ENCODE measurements at regions not wholly inside any gene's neighbourhood (a gene's known extent, or its start where the extent isn't known, plus 50 kb on each side); places are given as distances from the start of the nearest gene placed in this dataset.

- DNase-seq (ENCODE audit: low read depth in 2 of 2) = no peak
These were observed 78.7 kb upstream of the ATP2B2 start for GRCh38 chr3:10583798-10584708.

- no peak for DNase-seq (ENCODE audit: low read depth in 2 of 2)
These were observed 80.6 kb upstream of the ATP2B2 start for GRCh38 chr3:10585945-10586344.

GRCh38 chr3:10594915-10595314 is 89.5 kb upstream of the ATP2B2 start:
- DNase-seq (ENCODE audit: low read depth in 2 of 2) = peak in 1 of 2 donors; percentile 10

GRCh38 chr3:10596746-10597448 is 91.5 kb upstream of the ATP2B2 start:
- no peak for DNase-seq (ENCODE audit: low read depth in 2 of 2)

GRCh38 chr3:10597733-10598132 is 92.3 kb upstream of the ATP2B2 start:
- DNase-seq (ENCODE audit: low read depth in 2 of 2) = no peak

- DNase-seq (ENCODE audit: low read depth in 2 of 2) = no peak
These were observed 93.6 kb upstream of the ATP2B2 start for GRCh38 chr3:10599017-10599416.

GRCh38 chr3:10599444-10599843 is 94.1 kb upstream of the ATP2B2 start:
- DNase-seq (ENCODE audit: low read depth in 2 of 2) = no peak

GRCh38 chr3:10600296-10600714 is 94.9 kb upstream of the ATP2B2 start:
- no peak for DNase-seq (ENCODE audit: low read depth in 2 of 2)

- no peak for DNase-seq (ENCODE audit: low read depth in 2 of 2)
These were observed 95.3 kb upstream of the ATP2B2 start for GRCh38 chr3:10600726-10601125.

- no peak for DNase-seq (ENCODE audit: low read depth in 2 of 2)
These were observed 95.9 kb upstream of the ATP2B2 start for GRCh38 chr3:10601151-10601856.

- DNase-seq (ENCODE audit: low read depth in 2 of 2) = no peak
These were observed 96.5 kb upstream of the ATP2B2 start for GRCh38 chr3:10601857-10602230.

- DNase-seq (ENCODE audit: low read depth in 2 of 2) = no peak
These were observed 96.9 kb upstream of the ATP2B2 start for GRCh38 chr3:10602271-10602670.

GRCh38 chr3:10602769-10603768 is 97.7 kb upstream of the ATP2B2 start:
- peak; percentile 29 to 32 for DNase-seq (ENCODE audit: low read depth in 2 of 2)

- DNase-seq (ENCODE audit: low read depth in 2 of 2) = no peak
These were observed 103.7 kb upstream of the ATP2B2 start for GRCh38 chr3:10609134-10609533.

- DNase-seq (ENCODE audit: low read depth in 2 of 2) = no peak
These were observed 108.8 kb upstream of the ATP2B2 start for GRCh38 chr3:10614168-10614567.

GRCh38 chr3:10615715-10616114 is 110.3 kb upstream of the ATP2B2 start:
- DNase-seq (ENCODE audit: low read depth in 2 of 2) = no peak

GRCh38 chr3:10616321-10616720 is 110.9 kb upstream of the ATP2B2 start:
- no peak for DNase-seq (ENCODE audit: low read depth in 2 of 2)

GRCh38 chr3:10619989-10620832 is 114.8 kb upstream of the ATP2B2 start:
- no peak for DNase-seq (ENCODE audit: low read depth in 2 of 2)

- no peak for DNase-seq (ENCODE audit: low read depth in 2 of 2)
These were observed 115.4 kb upstream of the ATP2B2 start for GRCh38 chr3:10620833-10621082.

GRCh38 chr3:10623578-10624275 is 118.3 kb upstream of the ATP2B2 start:
- no peak for DNase-seq (ENCODE audit: low read depth in 2 of 2)

All from stimulated activated CD8-positive, alpha-beta memory T cell treated with anti-CD3 and anti-CD28 coated beads, Interleukin-15, amount 100 ng/mL, for 48 hours (primary cell).